Fibroblast of lung (primary cell): ENCODE measurements at regions not wholly inside any gene's neighbourhood (a gene's known extent, or its start where the extent isn't known, plus 50 kb on each side); places are given as distances from the start of the nearest gene placed in this dataset.

Source experiments
- EZH2 ChIP-seq: IDR thresholded peaks from 2 replicates; pipeline ENCODE4 v1.5.1; 2012; ENCODE audit warnings: low read length, control low read depth, mild to moderate bottlenecking; ENCODE audit errors: missing control alignments
- TF ChIP-seq, protein P1 (sequence below), 2 donors: IDR thresholded peaks in 1 of 2; conservative IDR thresholded peaks in 1 of 2; 1 replicate in 1 of 2; 2 replicates in 1 of 2; pipeline ENCODE4 v1.5.1; 2011 to 2012; ENCODE audit warnings: low read length in 2 of 2, control low read depth in 1 of 2, inconsistent platforms in 1 of 2, low read depth in 1 of 2, mild to moderate bottlenecking in 1 of 2

DNA sequence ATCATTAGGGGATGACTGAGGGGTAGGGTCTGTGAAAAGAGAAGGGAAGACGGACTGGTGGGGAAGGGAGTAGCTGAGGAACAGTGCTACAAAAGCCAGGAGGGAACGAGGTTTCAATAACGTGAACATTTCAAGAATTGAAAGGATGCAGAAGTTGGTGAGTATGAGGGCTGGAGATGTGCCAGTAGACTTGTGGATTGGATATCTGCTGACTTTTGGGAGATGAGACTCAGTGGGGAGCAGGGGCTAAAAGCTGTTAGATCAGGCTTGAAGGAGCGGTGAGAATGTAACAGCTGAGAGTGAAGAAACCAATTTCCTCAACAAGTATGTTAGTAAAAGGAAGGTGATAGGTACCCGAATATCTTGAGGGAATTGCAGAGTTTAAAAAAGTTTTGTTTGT lies 65.2 kb downstream of the GTPBP8 start:
- TF ChIP-seq, protein P1, sequence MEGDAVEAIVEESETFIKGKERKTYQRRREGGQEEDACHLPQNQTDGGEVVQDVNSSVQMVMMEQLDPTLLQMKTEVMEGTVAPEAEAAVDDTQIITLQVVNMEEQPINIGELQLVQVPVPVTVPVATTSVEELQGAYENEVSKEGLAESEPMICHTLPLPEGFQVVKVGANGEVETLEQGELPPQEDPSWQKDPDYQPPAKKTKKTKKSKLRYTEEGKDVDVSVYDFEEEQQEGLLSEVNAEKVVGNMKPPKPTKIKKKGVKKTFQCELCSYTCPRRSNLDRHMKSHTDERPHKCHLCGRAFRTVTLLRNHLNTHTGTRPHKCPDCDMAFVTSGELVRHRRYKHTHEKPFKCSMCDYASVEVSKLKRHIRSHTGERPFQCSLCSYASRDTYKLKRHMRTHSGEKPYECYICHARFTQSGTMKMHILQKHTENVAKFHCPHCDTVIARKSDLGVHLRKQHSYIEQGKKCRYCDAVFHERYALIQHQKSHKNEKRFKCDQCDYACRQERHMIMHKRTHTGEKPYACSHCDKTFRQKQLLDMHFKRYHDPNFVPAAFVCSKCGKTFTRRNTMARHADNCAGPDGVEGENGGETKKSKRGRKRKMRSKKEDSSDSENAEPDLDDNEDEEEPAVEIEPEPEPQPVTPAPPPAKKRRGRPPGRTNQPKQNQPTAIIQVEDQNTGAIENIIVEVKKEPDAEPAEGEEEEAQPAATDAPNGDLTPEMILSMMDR (conservative IDR thresholded peaks at IDR 0.05 in 1 of 2, IDR thresholded peaks at IDR 0.05 in 1 of 2; ENCODE audit: low read depth in 1 of 2, low read length in 2 of 2): no peak
- TF ChIP-seq EZH2: no peak
